ENCODE measurements at regions not wholly inside any gene's neighbourhood (a gene's known extent, or its start where the extent isn't known, plus 50 kb on each side); places are given as distances from the start of the nearest gene placed in this dataset.

DNA sequence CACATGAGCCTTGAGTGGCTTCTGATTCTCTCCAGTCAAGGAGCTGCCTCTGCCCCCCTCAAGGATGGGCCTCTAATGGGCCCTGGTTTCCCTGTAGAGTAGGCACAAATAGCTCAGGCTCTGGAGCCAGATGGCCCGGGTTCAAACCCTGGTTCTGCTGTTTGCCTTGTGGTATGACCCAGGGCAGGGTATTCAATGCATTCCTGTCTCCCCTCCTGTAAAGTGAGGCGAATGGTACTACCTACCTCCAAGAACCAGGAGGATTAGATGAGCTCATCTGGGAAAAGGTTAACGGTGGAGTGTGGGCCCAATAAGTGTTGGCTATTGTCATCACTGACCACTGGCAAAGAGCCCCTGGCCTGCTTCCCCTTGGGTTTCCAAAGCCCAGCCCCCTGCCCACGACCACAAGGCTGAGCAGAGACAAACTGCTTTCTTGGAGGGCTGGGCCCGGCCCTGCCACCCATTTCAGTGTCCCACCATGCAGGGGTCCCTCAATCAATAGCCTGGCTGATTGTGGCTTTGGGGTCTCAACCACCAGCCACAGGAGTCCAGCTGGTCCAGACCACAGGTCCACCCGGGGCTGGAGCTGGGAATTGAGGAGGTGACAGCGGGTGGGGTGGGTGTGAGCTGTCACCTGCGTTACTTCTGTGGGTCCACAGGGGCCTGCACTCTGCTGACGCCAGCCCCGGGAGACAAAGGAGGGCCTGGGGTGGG, 115.6 kb upstream of the RUNX3 start:
- WGBS, 2 donors = 78 to 83% methylated on average over 9 to 10 of the region's 10 CpGs
- Histone ChIP-seq H3K36me3 (ENCODE audit: control insufficient read depth in 2 of 2, insufficient read depth in 2 of 2, low read length in 1 of 2) (no peaks in the 10 kb centered on the region), H3K9me3 (ENCODE audit: control insufficient read depth in 2 of 2, insufficient read depth in 1 of 2, low read depth in 1 of 2, low read length in 1 of 2) (no peaks in the 10 kb centered on the region), H3K4me3 (ENCODE audit: low read depth in 1 of 2, low read length in 2 of 2) (no peak overlapping the region), H3K4me1 (ENCODE audit: control insufficient read depth in 2 of 2, insufficient read depth in 2 of 2, low read length in 1 of 2) (no peaks in the 10 kb centered on the region), H3K27ac (ENCODE audit: low read depth in 2 of 2, low read length in 1 of 2) (no peak overlapping the region), H3K27me3 (ENCODE audit: control insufficient read depth in 1 of 2, insufficient read depth in 2 of 2, low read length in 2 of 2) (no peaks in the 10 kb centered on the region)

DNA sequence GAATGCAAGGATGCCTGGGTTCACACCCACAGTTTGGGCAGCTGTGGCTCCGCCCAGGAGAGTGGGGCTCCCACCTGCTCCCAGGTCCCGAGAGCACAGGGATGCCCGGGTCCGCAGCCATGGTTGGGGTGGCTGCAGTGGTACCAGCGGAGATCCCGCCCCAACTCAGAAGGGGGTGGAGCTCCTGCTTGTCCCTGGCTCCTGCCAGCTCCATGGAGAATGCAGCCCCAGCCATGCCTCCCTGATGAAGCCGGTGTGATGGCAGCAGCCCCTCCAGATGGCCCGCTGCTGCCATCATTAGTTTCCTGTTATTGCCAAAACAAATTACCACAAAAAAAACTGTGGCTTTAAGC, 113.1 kb upstream of the RUNX3 start:
- Histone ChIP-seq H3K4me1 (ENCODE audit: control insufficient read depth in 2 of 2, insufficient read depth in 2 of 2, low read length in 1 of 2) (no peaks in the 10 kb centered on the region), H3K9me3 (ENCODE audit: control insufficient read depth in 2 of 2, insufficient read depth in 1 of 2, low read depth in 1 of 2, low read length in 1 of 2) (no peaks in the 10 kb centered on the region), H3K36me3 (ENCODE audit: control insufficient read depth in 2 of 2, insufficient read depth in 2 of 2, low read length in 1 of 2) (no peaks in the 10 kb centered on the region), H3K4me3 (ENCODE audit: low read depth in 1 of 2, low read length in 2 of 2) (no peak overlapping the region), H3K27me3 (ENCODE audit: control insufficient read depth in 1 of 2, insufficient read depth in 2 of 2, low read length in 2 of 2) (no peaks in the 10 kb centered on the region), H3K27ac (ENCODE audit: low read depth in 2 of 2, low read length in 1 of 2) (no peak overlapping the region)
- 74 to 75% methylated on average over 5 to 8 of the region's 8 CpGs for WGBS, 2 donors

DNA sequence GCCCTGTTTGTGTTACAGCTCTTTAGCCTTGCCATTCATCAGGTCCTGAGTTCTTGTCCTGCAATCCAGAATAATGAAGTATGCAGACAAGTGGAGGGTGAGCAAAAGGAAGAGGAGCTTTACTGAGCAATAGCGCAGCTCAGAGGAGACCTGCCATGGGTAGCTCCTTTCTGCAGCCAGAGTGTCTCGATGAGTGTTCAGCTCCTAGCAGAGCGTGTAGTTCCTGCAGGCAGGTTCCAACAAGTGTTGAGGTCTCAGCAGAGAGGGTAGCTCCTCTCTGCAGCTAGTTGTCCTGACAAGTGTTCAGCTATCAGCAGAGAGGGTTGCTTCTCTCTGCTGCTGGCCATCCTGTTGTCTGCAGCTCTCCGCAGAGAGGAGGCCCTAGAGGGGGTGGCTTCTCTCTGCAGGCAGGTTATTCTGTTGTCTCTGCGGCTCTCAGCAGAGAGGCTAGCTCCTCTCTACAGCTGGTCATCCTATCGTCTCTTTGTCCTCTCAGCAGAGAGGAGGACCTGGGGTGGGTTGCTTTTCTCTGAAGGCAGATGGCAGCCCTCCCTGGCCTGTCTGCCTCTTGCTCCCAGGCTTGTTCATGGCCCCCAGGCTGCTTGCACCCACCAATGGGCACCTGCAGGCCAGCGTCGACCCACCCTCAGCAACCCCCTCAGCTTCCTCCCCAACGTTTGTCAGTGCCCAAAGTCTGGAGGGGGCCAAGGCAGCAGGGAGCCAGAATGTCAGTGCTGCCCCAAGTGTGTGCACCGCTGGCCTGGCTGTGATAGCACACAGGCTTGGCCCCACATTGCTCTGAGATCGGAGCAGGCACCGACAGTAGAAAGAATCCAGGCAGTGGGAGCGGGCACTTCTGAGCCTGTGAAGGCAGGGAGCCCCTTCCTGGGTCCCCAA, 112.5 kb upstream of the RUNX3 start:
- Histone ChIP-seq H3K27ac (ENCODE audit: low read depth in 2 of 2, low read length in 1 of 2) (no peak overlapping the region), H3K4me1 (ENCODE audit: control insufficient read depth in 2 of 2, insufficient read depth in 2 of 2, low read length in 1 of 2) (no peaks in the 10 kb centered on the region), H3K9me3 (ENCODE audit: control insufficient read depth in 2 of 2, insufficient read depth in 1 of 2, low read depth in 1 of 2, low read length in 1 of 2) (no peaks in the 10 kb centered on the region), H3K27me3 (ENCODE audit: control insufficient read depth in 1 of 2, insufficient read depth in 2 of 2, low read length in 2 of 2) (no peaks in the 10 kb centered on the region), H3K36me3 (ENCODE audit: control insufficient read depth in 2 of 2, insufficient read depth in 2 of 2, low read length in 1 of 2) (no peaks in the 10 kb centered on the region), H3K4me3 (ENCODE audit: low read depth in 1 of 2, low read length in 2 of 2) (no peak overlapping the region)
- WGBS, 2 donors = 60 to 63% methylated on average over 13 of the region's 13 CpGs

DNA sequence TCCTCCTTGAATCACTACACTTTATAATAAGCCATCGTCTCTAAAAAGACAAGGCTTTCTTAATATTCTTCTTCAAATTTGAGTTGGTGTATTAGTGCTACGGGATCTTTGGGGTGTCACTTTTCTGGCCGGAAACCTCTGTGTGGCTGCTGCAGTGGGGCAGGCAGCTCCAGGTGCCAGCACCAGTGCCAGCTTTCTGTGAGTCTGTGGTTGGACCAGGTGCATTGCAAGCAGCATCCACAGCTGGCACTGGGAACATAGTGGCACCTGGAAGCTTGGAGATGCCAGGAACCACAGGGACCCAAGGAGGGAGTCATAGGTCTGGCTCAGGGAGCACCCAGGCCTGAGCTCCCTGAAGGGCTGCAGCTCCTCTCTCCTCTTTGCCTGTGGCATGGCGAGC, 111.8 kb upstream of the RUNX3 start:
- 70 to 72% methylated on average over 4 of the region's 4 CpGs for WGBS, 2 donors
- Histone ChIP-seq H3K36me3 (ENCODE audit: control insufficient read depth in 2 of 2, insufficient read depth in 2 of 2, low read length in 1 of 2) (no peaks in the 10 kb centered on the region), H3K4me1 (ENCODE audit: control insufficient read depth in 2 of 2, insufficient read depth in 2 of 2, low read length in 1 of 2) (no peaks in the 10 kb centered on the region), H3K4me3 (ENCODE audit: low read depth in 1 of 2, low read length in 2 of 2) (no peak overlapping the region), H3K9me3 (ENCODE audit: control insufficient read depth in 2 of 2, insufficient read depth in 1 of 2, low read depth in 1 of 2, low read length in 1 of 2) (no peaks in the 10 kb centered on the region), H3K27ac (ENCODE audit: low read depth in 2 of 2, low read length in 1 of 2) (no peak overlapping the region), H3K27me3 (ENCODE audit: control insufficient read depth in 1 of 2, insufficient read depth in 2 of 2, low read length in 2 of 2) (no peaks in the 10 kb centered on the region)

DNA sequence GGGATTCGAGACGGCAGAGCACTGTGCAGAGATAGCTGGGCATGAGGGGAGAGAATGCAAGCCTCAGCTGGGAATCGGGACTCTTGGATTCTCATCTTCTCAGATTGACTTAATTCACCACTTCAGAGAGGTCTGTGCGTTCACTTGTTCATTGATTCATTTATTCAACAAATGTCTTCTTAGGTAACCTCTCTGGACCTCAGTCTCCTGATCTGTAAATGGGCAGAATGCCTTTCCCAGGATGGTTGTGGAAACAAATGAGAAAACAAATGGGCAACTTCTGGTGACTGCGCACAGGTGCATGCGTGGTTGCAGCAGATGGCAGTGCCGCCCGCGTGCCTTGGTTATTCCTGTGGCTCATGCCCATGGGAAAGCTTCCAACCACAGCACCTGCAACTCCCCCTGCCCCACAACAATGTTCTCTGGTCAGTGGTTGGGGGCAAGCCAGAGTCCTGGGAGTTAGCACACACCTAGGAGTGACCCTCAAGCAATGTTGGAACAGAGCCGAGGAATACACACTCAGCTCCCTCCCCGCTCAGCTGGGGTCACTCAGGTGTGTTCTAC, 110.1 kb upstream of the RUNX3 start:
- H3K27ac ChIP-seq (ENCODE audit: low read depth in 2 of 2, low read length in 1 of 2) = no peak overlapping the region
- WGBS, 2 donors = 71 to 90% methylated on average over 11 of the region's 11 CpGs
- no peak overlapping the region for H3K4me3 ChIP-seq (ENCODE audit: low read depth in 1 of 2, low read length in 2 of 2)
- no peaks in the 10 kb centered on the region for H3K36me3 ChIP-seq (ENCODE audit: control insufficient read depth in 2 of 2, insufficient read depth in 2 of 2, low read length in 1 of 2)
- no peaks in the 10 kb centered on the region for H3K27me3 ChIP-seq (ENCODE audit: control insufficient read depth in 1 of 2, insufficient read depth in 2 of 2, low read length in 2 of 2)
- H3K9me3 ChIP-seq (ENCODE audit: control insufficient read depth in 2 of 2, insufficient read depth in 1 of 2, low read depth in 1 of 2, low read length in 1 of 2) = no peaks in the 10 kb centered on the region
- H3K4me1 ChIP-seq (ENCODE audit: control insufficient read depth in 2 of 2, insufficient read depth in 2 of 2, low read length in 1 of 2) = peaks cover 0 to 2% of the 10 kb centered on the region in 2 donors

DNA sequence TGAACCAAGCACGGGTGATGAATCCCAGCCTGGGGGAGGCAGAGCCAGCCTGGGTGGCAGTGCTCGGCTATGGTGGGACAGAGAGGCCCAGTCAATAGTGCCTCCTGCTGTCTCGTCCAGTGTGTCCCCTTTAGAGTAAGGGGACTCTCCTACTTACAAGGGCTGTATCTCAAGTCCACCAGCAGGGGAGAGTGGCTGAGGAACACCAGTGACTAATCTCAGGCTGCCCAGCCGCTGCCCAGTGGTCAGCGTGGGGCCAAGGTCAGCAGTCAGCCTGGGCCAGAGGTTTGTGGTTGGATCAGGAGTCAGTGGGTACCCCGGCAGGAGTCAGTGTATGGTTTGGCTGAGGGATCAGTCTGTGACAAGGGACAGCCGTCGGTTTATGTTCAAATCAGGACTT, 109.2 kb upstream of the RUNX3 start:
- H3K36me3 ChIP-seq (ENCODE audit: control insufficient read depth in 2 of 2, insufficient read depth in 2 of 2, low read length in 1 of 2) = no peaks in the 10 kb centered on the region
- peaks cover 0 to 2% of the 10 kb centered on the region in 2 donors for H3K4me1 ChIP-seq (ENCODE audit: control insufficient read depth in 2 of 2, insufficient read depth in 2 of 2, low read length in 1 of 2)
- H3K4me3 ChIP-seq (ENCODE audit: low read depth in 1 of 2, low read length in 2 of 2) = no peak overlapping the region
- no peak overlapping the region for H3K27ac ChIP-seq (ENCODE audit: low read depth in 2 of 2, low read length in 1 of 2)
- H3K9me3 ChIP-seq (ENCODE audit: control insufficient read depth in 2 of 2, insufficient read depth in 1 of 2, low read depth in 1 of 2, low read length in 1 of 2) = no peaks in the 10 kb centered on the region
- WGBS, 2 donors = 62 to 71% methylated on average over 8 of the region's 8 CpGs
- H3K27me3 ChIP-seq (ENCODE audit: control insufficient read depth in 1 of 2, insufficient read depth in 2 of 2, low read length in 2 of 2) = no peaks in the 10 kb centered on the region

DNA sequence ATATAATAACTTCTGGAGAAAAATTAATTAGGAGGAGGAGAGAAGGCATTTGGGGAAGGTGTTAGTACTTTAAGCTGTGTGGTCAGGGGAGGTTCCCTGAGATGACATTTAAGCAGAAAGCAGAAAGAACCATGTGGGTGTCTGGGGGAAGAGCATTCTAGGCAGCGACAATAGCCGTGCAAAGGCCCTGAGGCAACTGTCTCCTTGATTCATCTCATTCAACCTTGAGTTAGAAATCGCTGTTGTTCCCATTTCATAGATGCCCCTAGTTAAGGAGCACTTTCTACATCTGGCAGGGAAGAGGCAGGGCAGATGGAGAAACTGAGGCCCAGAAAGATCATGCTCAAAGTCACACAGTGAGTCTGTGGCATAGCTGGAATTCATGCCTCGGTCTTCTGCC, 108.6 kb upstream of the RUNX3 start:
- 55 to 67% methylated on average over 4 of the region's 4 CpGs for WGBS, 2 donors
- Histone ChIP-seq H3K27ac (ENCODE audit: low read depth in 2 of 2, low read length in 1 of 2) (no peak overlapping the region), H3K4me3 (ENCODE audit: low read depth in 1 of 2, low read length in 2 of 2) (no peak overlapping the region), H3K36me3 (ENCODE audit: control insufficient read depth in 2 of 2, insufficient read depth in 2 of 2, low read length in 1 of 2) (no peaks in the 10 kb centered on the region), H3K9me3 (ENCODE audit: control insufficient read depth in 2 of 2, insufficient read depth in 1 of 2, low read depth in 1 of 2, low read length in 1 of 2) (no peaks in the 10 kb centered on the region), H3K4me1 (ENCODE audit: control insufficient read depth in 2 of 2, insufficient read depth in 2 of 2, low read length in 1 of 2) (peaks cover 0 to 2% of the 10 kb centered on the region in 2 donors), H3K27me3 (ENCODE audit: control insufficient read depth in 1 of 2, insufficient read depth in 2 of 2, low read length in 2 of 2) (no peaks in the 10 kb centered on the region)

DNA sequence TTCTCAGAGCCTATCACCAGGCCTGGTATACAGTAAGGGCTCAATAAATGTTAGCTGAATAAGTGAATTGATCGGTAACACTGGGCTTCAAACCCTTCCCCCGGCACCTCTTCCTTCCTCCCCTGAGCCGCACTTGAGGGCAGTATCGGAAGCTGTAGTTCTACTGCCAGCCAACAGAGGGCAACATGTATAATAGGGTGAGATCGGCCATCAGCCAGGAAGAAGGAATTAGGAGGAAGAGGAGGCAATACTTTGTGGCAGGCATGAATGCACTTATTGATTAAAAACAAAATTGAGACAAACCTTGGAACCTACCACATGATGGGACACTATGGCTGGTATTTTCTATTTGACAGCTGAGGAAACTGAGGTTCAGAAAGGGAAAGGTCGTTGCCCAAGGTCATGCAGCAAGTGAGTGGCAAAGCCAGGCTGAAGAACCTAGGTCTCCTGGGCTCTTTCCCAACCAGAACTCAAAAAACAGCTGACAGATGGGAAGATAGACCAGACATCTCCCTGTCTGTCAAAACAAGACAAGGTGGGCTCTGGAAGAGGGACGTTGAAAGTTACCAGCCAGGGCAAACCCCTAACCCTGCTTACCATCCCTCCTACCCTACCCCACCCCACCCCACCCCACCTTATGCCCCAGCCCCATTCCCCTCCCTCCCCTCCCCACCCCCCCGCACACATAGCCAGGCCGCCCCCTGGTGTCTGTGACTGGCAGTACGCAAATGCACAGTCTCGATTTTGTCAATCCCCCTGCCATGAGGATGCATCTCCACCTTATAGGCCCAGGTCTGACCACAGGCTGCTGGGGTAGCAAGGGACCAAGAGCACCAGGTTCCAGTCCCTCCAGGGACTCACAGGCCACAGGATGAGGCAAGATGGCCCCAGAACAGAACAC, 107.3 kb upstream of the RUNX3 start:
- Histone ChIP-seq H3K36me3 (ENCODE audit: control insufficient read depth in 2 of 2, insufficient read depth in 2 of 2, low read length in 1 of 2) (no peaks in the 10 kb centered on the region), H3K4me3 (ENCODE audit: low read depth in 1 of 2, low read length in 2 of 2) (no peak overlapping the region), H3K27me3 (ENCODE audit: control insufficient read depth in 1 of 2, insufficient read depth in 2 of 2, low read length in 2 of 2) (no peaks in the 10 kb centered on the region)

DNA sequence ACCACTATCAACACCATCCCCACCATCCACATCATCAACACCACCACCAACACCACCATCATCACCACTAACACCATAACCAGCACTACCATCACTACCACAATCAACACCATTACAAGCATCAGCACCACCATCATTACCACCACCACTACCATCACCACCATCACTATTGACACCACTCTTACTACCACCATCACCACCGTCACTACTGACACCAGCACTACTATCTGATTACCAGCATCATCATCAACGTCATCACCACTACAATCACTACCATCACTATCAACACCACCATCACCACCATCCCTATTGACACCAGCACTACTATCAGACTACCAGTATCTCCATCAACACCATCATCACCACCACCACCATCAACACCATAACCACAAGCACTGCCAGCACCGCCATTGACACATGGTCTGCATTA, 106.1 kb upstream of the RUNX3 start:
- 89 to 93% methylated on average over 3 of the region's 3 CpGs for WGBS, 2 donors
- H3K4me1 ChIP-seq (ENCODE audit: control insufficient read depth in 2 of 2, insufficient read depth in 2 of 2, low read length in 1 of 2) = peaks cover 0 to 2% of the 10 kb centered on the region in 2 donors
- H3K27me3 ChIP-seq (ENCODE audit: control insufficient read depth in 1 of 2, insufficient read depth in 2 of 2, low read length in 2 of 2) = no peaks in the 10 kb centered on the region
- H3K27ac ChIP-seq (ENCODE audit: low read depth in 2 of 2, low read length in 1 of 2) = no peak overlapping the region
- H3K4me3 ChIP-seq (ENCODE audit: low read depth in 1 of 2, low read length in 2 of 2) = no peak overlapping the region
- H3K9me3 ChIP-seq (ENCODE audit: control insufficient read depth in 2 of 2, insufficient read depth in 1 of 2, low read depth in 1 of 2, low read length in 1 of 2) = no peaks in the 10 kb centered on the region
- H3K36me3 ChIP-seq (ENCODE audit: control insufficient read depth in 2 of 2, insufficient read depth in 2 of 2, low read length in 1 of 2) = no peaks in the 10 kb centered on the region

More for the DNA sequence above, 107.3 kb upstream of the RUNX3 start:
- H3K9me3 ChIP-seq (ENCODE audit: control insufficient read depth in 2 of 2, insufficient read depth in 1 of 2, low read depth in 1 of 2, low read length in 1 of 2) = no peaks in the 10 kb centered on the region
- peaks cover 0 to 2% of the 10 kb centered on the region in 2 donors for H3K4me1 ChIP-seq (ENCODE audit: control insufficient read depth in 2 of 2, insufficient read depth in 2 of 2, low read length in 1 of 2)
- no peak overlapping the region for H3K27ac ChIP-seq (ENCODE audit: low read depth in 2 of 2, low read length in 1 of 2)
- WGBS, 2 donors = 58 to 61% methylated on average over 11 of the region's 11 CpGs

Measured in esophagus (tissue), 2 donors.